ENCODE measurements at regions not wholly inside any gene's neighbourhood (a gene's known extent, or its start where the extent isn't known, plus 50 kb on each side); places are given as distances from the start of the nearest gene placed in this dataset.

- no peak for DNase-seq
Observed at GRCh38 chr13:73599232-73600128, 534.7 kb downstream of the KLF12 start.

- DNase-seq = no peak
Observed at GRCh38 chr13:73598020-73598712, 536.0 kb downstream of the KLF12 start.

- no peak for DNase-seq
Observed at GRCh38 chr13:73596382-73596781, 537.6 kb downstream of the KLF5 start.

- DNase-seq = no peak
Observed at GRCh38 chr13:73593199-73593765, 534.5 kb downstream of the KLF5 start.

- no peak for DNase-seq
Observed at GRCh38 chr13:73591861-73592260, 533.1 kb downstream of the KLF5 start.

GRCh38 chr13:73590795-73591194, 532.0 kb downstream of the KLF5 start:
- DNase-seq = no peak

- DNase-seq = no peak
Observed at GRCh38 chr13:73585236-73585635, 526.4 kb downstream of the KLF5 start.

GRCh38 chr13:73583331-73583730, 524.5 kb downstream of the KLF5 start:
- DNase-seq = no peak

GRCh38 chr13:73580513-73581267, 521.9 kb downstream of the KLF5 start:
- DNase-seq = no peak

GRCh38 chr13:73579574-73580274, 520.9 kb downstream of the KLF5 start:
- DNase-seq = no peak

- no peak for DNase-seq
Observed at GRCh38 chr13:73578251-73578875, 519.6 kb downstream of the KLF5 start.

GRCh38 chr13:73576291-73576690, 517.5 kb downstream of the KLF5 start:
- DNase-seq = no peak

GRCh38 chr13:73572824-73573223, 514.0 kb downstream of the KLF5 start:
- DNase-seq = no peak

GRCh38 chr13:73571376-73571775, 512.6 kb downstream of the KLF5 start:
- no peak for DNase-seq

- no peak for DNase-seq
Observed at GRCh38 chr13:73556902-73557301, 498.1 kb downstream of the KLF5 start.

GRCh38 chr13:73556128-73556527, 497.3 kb downstream of the KLF5 start:
- DNase-seq = no peak

GRCh38 chr13:73551736-73552135, 492.9 kb downstream of the KLF5 start:
- DNase-seq = no peak

- DNase-seq = no peak
Observed at GRCh38 chr13:73549717-73550116, 490.9 kb downstream of the KLF5 start.

- no peak for DNase-seq
Observed at GRCh38 chr13:73548449-73548848, 489.6 kb downstream of the KLF5 start.

- no peak for DNase-seq
Observed at GRCh38 chr13:73547239-73547638, 488.4 kb downstream of the KLF5 start.

- DNase-seq = no peak
Observed at GRCh38 chr13:73544175-73544574, 485.4 kb downstream of the KLF5 start.

GRCh38 chr13:73542446-73542845, 483.6 kb downstream of the KLF5 start:
- DNase-seq = no peak
